SK-N-SH (cell line): ENCODE measurements at regions not wholly inside any gene's neighbourhood (a gene's known extent, or its start where the extent isn't known, plus 50 kb on each side); places are given as distances from the start of the nearest gene placed in this dataset.

Experiments used
- CTCF ChIA-PET: fragments of 300-600, 350-600 bp; formaldehyde crosslinking; extraction: SDS; loops from one replicate; lab custom pipeline; 2021; lab: Yijun Ruan, JAX
- POLR2A ChIA-PET: fragments of 350-600 bp; sonication (Branson Sonifier 250); formaldehyde crosslinking; extraction: SDS; loops from one replicate; lab custom pipeline; 2020; ENCODE audit warnings: antibody characterized with exemption, inconsistent platforms; lab: Yijun Ruan, JAX
- DNase-seq: peaks from one replicate; pipeline ENCODE4 v3.0.0; 2012
- H2AFZ ChIP-seq: fragments of 200-600 bp; sonication (generic); 2 replicates; pipeline ENCODE4 v1.8.1; 2016; ENCODE audit warnings: antibody characterized with exemption, mild to moderate bottlenecking, low read depth
- H3F3A ChIP-seq: fragments of 200-600 bp; sonication (generic); replicated peaks from 2 replicates; pipeline ENCODE3; 2016; ENCODE audit warnings: antibody characterized with exemption, mild to moderate bottlenecking; ENCODE audit not compliant: insufficient read depth
- H3K27ac ChIP-seq, 2 experiments: fragments of 200-500 bp in 1 of 2; fragments of 200-600 bp in 1 of 2; sonication (Bioruptor generic) in 1 of 2; sonication (generic), shearing (Covaris generic) in 1 of 2; 2 replicates each; pipeline versions ENCODE4 v1.5.1 to v1.6.1; 2014 to 2016; ENCODE audit warnings: low read depth in 2 of 2, inconsistent platforms in 1 of 2, low read length in 1 of 2, mild to moderate bottlenecking in 1 of 2, mixed read lengths in 1 of 2
- H3K27me3 ChIP-seq: fragments of 200-600 bp; sonication (generic), shearing (Covaris generic); 2 replicates; pipeline ENCODE4 v1.6.1; 2016; ENCODE audit warnings: mixed run types; ENCODE audit not compliant: insufficient read depth
- H3K36me3 ChIP-seq, 2 experiments: fragments of 200-500 bp in 1 of 2; fragments of 200-600 bp in 1 of 2; sonication (Bioruptor generic) in 1 of 2; sonication (generic) in 1 of 2; replicated peaks in 1 of 2; 2 replicates each; pipeline versions ENCODE3 to v1.5.1; 2014 to 2016; ENCODE audit warnings: low read length in 1 of 2, mild to moderate bottlenecking in 1 of 2; ENCODE audit not compliant: insufficient read depth in 2 of 2, control insufficient read depth in 1 of 2
- H3K4me1 ChIP-seq, 2 experiments: fragments of 200-500 bp in 1 of 2; fragments of 200-600 bp in 1 of 2; sonication (Bioruptor generic) in 1 of 2; sonication (generic), shearing (Covaris generic) in 1 of 2; 2 replicates each; pipeline versions ENCODE4 v1.5.1 to v1.6.1; 2014 to 2016; ENCODE audit warnings: low read depth in 1 of 2, low read length in 1 of 2, mixed run types in 1 of 2; ENCODE audit not compliant: insufficient read depth in 2 of 2, control insufficient read depth in 1 of 2
- H3K4me2 ChIP-seq: fragments of 200-600 bp; sonication (generic), shearing (Covaris generic); 2 replicates; pipeline ENCODE4 v1.6.1; 2017; ENCODE audit warnings: mixed run types
- H3K4me3 ChIP-seq, 2 experiments: fragments of 200-500 bp in 1 of 2; fragments of 200-600 bp in 1 of 2; sonication (Bioruptor generic) in 1 of 2; sonication (generic), shearing (Covaris generic) in 1 of 2; 2 replicates each; pipeline versions ENCODE4 v1.5.1 to v1.8.1; 2014 to 2016; ENCODE audit warnings: low read depth in 2 of 2, inconsistent platforms in 1 of 2, low read length in 1 of 2, mild to moderate bottlenecking in 1 of 2, mixed read lengths in 1 of 2, moderate library complexity in 1 of 2
- H3K79me2 ChIP-seq: fragments of 200-600 bp; sonication (generic); 2 replicates; pipeline ENCODE4 v1.8.1; 2017; ENCODE audit warnings: mild to moderate bottlenecking; ENCODE audit not compliant: insufficient read depth
- H3K9ac ChIP-seq: fragments of 200-600 bp; sonication (generic); 2 replicates; pipeline ENCODE4 v1.6.1; 2017; ENCODE audit warnings: mixed run types
- H3K9me2 ChIP-seq: fragments of 200-600 bp; sonication (generic); 2 replicates; pipeline ENCODE4 v1.6.1; 2017; ENCODE audit warnings: mixed run types
- H3K9me3 ChIP-seq: fragments of 200-600 bp; sonication (generic); 2 replicates; pipeline ENCODE4 v1.6.1; 2017; ENCODE audit warnings: mixed run types, mild to moderate bottlenecking, moderate library complexity
- H4K20me1 ChIP-seq: fragments of 200-600 bp; sonication (generic); 2 replicates; pipeline ENCODE4 v1.6.1; 2017; ENCODE audit warnings: mild to moderate bottlenecking, mixed run types; ENCODE audit not compliant: insufficient read depth
- CHD2 ChIP-seq: fragments of 150-350 bp; IDR thresholded peaks from 2 replicates; pipeline ENCODE4 v1.6.1; 2018; ENCODE audit warnings: low read length; ENCODE audit not compliant: partially characterized antibody
- EP300 ChIP-seq, 2 experiments: IDR thresholded peaks; 2 replicates each; pipeline versions ENCODE4 v1.4.0 to v1.6.1; 2012; ENCODE audit warnings: borderline replicate concordance in 1 of 2, low read depth in 1 of 2, low read length in 1 of 2
- FOSL2 ChIP-seq: IDR thresholded peaks from 2 replicates; pipeline ENCODE4 v1.4.0; 2012; ENCODE audit warnings: low read depth, mild to moderate bottlenecking, moderate library complexity, borderline replicate concordance
- FOXJ3 ChIP-seq: sonication (generic); formaldehyde crosslinking; IDR thresholded peaks from 2 replicates; pipeline ENCODE4 v1.5.1; 2020; ENCODE audit warnings: mild to moderate bottlenecking, missing genetic modification reagents
- FOXM1 ChIP-seq: IDR thresholded peaks from 2 replicates; pipeline ENCODE4 v1.4.0; 2012; ENCODE audit warnings: low read depth, mild to moderate bottlenecking
- GABPA ChIP-seq: IDR thresholded peaks from 2 replicates; pipeline ENCODE4 v1.4.0; 2012; ENCODE audit warnings: low read depth, mild to moderate bottlenecking
- JUND ChIP-seq: IDR thresholded peaks from 2 replicates; pipeline ENCODE4 v1.4.0; 2012
- MAX ChIP-seq: IDR thresholded peaks from 2 replicates; pipeline ENCODE4 v1.4.0; 2012; ENCODE audit warnings: low read depth
- MEF2A ChIP-seq: IDR thresholded peaks from 2 replicates; pipeline ENCODE4 v1.4.0; 2012; ENCODE audit warnings: low read depth, borderline replicate concordance
- NFIC ChIP-seq: IDR thresholded peaks from 2 replicates; pipeline ENCODE4 v1.4.0; 2012; ENCODE audit warnings: borderline replicate concordance
- PBX3 ChIP-seq: IDR thresholded peaks from 2 replicates; pipeline ENCODE4; 2012
- POLR2AphosphoS5 ChIP-seq: IDR thresholded peaks from 2 replicates; pipeline ENCODE4 v1.6.1; 2012; ENCODE audit warnings: low read depth, low read length
- RAD21 ChIP-seq: IDR thresholded peaks from 2 replicates; pipeline ENCODE4 v1.6.1; 2012; ENCODE audit warnings: mild to moderate bottlenecking, low read length
- RCOR1 ChIP-seq: fragments of 150-350 bp; IDR thresholded peaks from 2 replicates; pipeline ENCODE4 v1.6.1; 2017; ENCODE audit warnings: antibody characterized with exemption, low read length
- SIN3A ChIP-seq: IDR thresholded peaks from 2 replicates; pipeline ENCODE4 v1.6.1; 2012; ENCODE audit warnings: low read depth, mild to moderate bottlenecking, low read length, moderate library complexity, borderline replicate concordance
- TAF1 ChIP-seq: IDR thresholded peaks from 2 replicates; pipeline ENCODE4 v1.6.1; 2012; ENCODE audit warnings: low read depth, mild to moderate bottlenecking, low read length, moderate library complexity, borderline replicate concordance
- TEAD4 ChIP-seq: IDR thresholded peaks from 2 replicates; pipeline ENCODE4 v1.4.0; 2012; ENCODE audit warnings: mild to moderate bottlenecking, borderline replicate concordance; ENCODE audit not compliant: insufficient read depth
- USF2 ChIP-seq: fragments of 150-350 bp; IDR thresholded peaks from 2 replicates; pipeline ENCODE4 v1.6.1; 2017; ENCODE audit warnings: antibody characterized with exemption, low read length, low read depth, borderline replicate concordance
- YY1 ChIP-seq: IDR thresholded peaks from 2 replicates; pipeline ENCODE4 v1.4.0; 2012; ENCODE audit warnings: low read depth, mild to moderate bottlenecking
- WGBS: methylation state at CpG from one replicate; pipeline ENCODE4 v1.1.6; 2017; ENCODE audit warnings: low lambda C conversion rate; 5-methylcytosine and 5-hydroxymethylcytosine counted together

GRCh38 chr2:120787111-120787821, 51.6 kb downstream of the GLI2 start:
- peak overlapping the region in 1 of 2 experiments; percentile 65; a peak in 1 of 4 replicates for H3K27ac ChIP-seq
- CTCF ChIA-PET: interaction anchor here (1.3 to 1.7 kb wide), 2 partner anchors 11 to 91 kb away, joined by 3 to 4 read pairs; no protein-coding TSS in a partner anchor
- POLR2A ChIA-PET: no interaction called here
- peaks cover 0 to 2% of the 10 kb centered on the region in 2 experiments for H3K36me3 ChIP-seq
- no peaks in the 10 kb centered on the region for H3K9me2 ChIP-seq
- no peak for TF ChIP-seq JUND
- TF ChIP-seq MAX: no peak
- TF ChIP-seq TAF1: no peak
- TF ChIP-seq TEAD4: no peak
- no peak for TF ChIP-seq NFIC
- no peak for TF ChIP-seq CHD2
- no peak for TF ChIP-seq FOXM1
- no peak for TF ChIP-seq RCOR1
- TF ChIP-seq POLR2AphosphoS5: no peak
- no peak for TF ChIP-seq FOSL2
- TF ChIP-seq GABPA: no peak
- no peak for TF ChIP-seq RAD21
- no peak for TF ChIP-seq USF2
- TF ChIP-seq PBX3: no peak
- no peak for TF ChIP-seq SIN3A
- TF ChIP-seq EP300 (IDR thresholded peaks at IDR 0.05; ENCODE audit: borderline replicate concordance in 1 of 2, low read depth in 1 of 2, low read length in 1 of 2): no peak
- no peak for TF ChIP-seq MEF2A
- no peak for TF ChIP-seq YY1
- TF ChIP-seq FOXJ3 (CRISPR knock-in tag): no peak
- peaks cover 57% of the 10 kb centered on the region for H4K20me1 ChIP-seq
- DNase-seq: no peak
- no peaks in the 10 kb centered on the region for H3K27me3 ChIP-seq
- H3K9ac ChIP-seq: no peak overlapping the region
- 100% methylated on average over 10 of the region's 15 CpGs for WGBS
- no peaks in the 10 kb centered on the region for H3F3A ChIP-seq
- H2AFZ ChIP-seq: no peak overlapping the region
- H3K4me2 ChIP-seq: no peak overlapping the region
- no peak overlapping the region for H3K4me3 ChIP-seq
- no peaks in the 10 kb centered on the region for H3K9me3 ChIP-seq
- H3K4me1 ChIP-seq: peaks cover 7 to 79% of the 10 kb centered on the region in 2 experiments; a peak in 2 of 4 replicates
- peaks cover 34% of the 10 kb centered on the region; the same call in 1 of the 2 replicates for H3K79me2 ChIP-seq
